T1000 (cell line): ENCODE measurements at regions not wholly inside any gene's neighbourhood (a gene's known extent, or its start where the extent isn't known, plus 50 kb on each side); places are given as distances from the start of the nearest gene placed in this dataset.

ENCODE experiments used
- DNase-seq: peaks from one replicate; lab custom pipeline; 2025; ENCODE audit warnings: mixed read lengths; lab: John Stamatoyannopoulos, UW

DNA sequence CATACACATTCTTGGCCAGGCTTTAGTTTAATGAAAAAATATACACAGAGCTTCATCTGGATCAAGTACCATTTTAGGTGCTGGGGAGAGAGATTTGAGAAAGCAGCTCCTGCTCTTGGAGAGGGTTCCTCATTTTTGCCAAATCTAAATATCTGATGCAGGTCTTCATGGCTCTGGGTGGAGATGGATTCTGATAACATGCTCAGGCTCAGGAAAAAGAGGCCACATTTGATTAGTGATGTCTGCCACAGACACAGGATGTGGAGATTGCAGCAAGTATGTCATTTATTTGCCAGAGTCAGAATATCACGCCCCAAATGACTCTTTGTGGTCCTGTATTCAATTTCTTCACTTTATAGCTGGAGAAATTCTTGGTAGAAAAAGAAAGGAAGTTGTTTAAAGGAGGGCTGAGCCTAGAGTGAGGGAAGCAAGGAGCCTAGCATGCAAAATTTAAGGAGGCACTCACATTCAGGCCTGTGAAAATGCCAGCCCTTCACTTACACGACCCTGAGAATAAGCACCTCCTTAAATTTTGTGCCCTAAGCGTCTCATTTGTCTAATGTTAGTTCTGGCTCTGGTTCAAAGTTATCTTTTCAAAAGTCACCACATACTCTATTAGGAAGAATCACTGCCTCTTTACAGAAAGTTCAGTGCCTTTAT, 492.9 kb upstream of the TBX3 start:
- no peak for DNase-seq

DNA sequence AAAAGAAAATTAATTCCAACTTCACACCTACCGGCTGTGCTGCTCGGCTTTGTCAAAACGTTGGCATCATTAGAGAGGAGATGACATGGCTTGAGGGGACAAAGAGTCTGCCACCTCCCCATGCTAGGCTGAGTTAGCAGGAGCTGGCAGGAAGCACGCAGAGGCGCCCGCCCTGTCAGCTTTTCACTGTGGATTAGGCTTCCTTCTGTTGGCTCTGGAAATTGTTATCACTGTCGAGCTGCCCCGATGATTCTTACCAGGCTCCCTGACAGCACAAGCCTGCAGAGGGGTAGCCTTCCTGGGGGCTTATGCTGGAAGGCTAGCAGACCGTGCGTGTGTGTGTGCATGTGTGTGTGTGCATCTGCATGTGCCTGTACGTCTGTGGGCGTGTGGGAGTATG, 490.9 kb upstream of the TBX3 start:
- DNase-seq: no peak

- peak; percentile 96 for DNase-seq
Measured at GRCh38 chr12:115172521-115172920, 488.5 kb upstream of the TBX3 start.

DNA sequence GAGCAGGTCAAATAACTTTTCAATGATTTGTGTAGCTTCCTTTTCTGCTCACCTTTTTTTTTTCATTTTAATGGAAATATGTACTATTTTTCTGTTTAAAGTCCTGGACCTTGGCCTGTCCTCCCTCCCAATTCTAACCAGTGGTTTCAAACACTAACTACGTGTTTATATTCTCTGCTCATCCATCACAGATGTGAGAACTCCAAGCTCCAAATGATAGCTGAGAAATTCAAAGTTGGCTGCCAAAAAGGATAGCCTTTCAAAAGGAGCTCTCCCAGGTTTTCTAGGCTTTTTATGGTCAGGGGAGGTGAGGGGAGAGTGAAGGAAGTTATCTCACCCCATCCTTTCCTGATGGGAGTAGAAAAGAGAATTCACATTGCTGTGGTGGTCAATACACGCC, 486.0 kb upstream of the TBX3 start:
- no peak for DNase-seq

DNA sequence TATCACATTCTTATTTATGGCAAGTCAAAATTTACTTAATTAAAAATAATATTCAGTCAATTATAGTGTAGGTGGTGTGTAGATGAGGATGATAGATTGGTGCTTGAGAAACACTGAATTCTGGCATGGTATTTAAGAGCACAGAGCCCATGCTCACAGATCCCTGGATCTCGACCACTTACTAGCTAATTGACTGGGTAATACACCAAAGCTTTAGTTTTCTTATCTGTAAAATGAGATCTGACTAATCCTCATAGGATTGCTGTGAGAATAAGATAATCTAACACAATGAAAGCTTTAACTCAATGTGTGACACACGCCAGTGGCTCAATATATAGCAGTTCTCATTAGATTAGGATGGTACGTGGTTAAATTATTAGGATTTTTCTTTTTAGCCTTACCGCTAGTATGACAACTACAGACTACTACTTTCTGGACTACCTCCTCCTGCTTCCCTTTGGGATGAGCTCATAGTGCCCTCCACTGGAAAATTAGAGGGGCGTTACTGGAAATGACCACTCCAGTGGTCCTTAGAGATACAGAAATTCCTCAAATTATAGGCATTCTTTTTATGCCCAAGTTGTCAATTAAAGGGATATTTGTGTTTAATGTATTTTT, 482.8 kb upstream of the TBX3 start:
- no peak for DNase-seq

DNA sequence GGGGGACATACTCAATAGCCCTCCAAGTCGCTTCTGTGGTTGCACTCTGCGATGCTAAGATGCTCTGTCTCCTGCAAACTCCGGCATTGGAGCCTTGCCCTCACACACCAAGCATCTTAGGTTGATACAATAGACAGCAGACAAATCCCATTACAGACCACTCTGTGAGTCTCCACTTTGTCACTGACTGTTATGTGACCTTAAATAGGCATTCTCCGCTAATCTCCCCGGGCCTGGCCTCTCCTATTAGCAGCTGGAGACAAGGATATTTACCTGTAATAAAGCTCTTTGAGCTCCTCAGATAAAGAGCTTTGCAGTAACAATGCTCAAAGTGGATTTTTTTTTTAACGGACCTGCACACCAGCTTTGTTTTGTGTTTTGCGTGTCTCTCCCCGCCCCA, 479.7 kb upstream of the TBX3 start:
- no peak for DNase-seq

DNA sequence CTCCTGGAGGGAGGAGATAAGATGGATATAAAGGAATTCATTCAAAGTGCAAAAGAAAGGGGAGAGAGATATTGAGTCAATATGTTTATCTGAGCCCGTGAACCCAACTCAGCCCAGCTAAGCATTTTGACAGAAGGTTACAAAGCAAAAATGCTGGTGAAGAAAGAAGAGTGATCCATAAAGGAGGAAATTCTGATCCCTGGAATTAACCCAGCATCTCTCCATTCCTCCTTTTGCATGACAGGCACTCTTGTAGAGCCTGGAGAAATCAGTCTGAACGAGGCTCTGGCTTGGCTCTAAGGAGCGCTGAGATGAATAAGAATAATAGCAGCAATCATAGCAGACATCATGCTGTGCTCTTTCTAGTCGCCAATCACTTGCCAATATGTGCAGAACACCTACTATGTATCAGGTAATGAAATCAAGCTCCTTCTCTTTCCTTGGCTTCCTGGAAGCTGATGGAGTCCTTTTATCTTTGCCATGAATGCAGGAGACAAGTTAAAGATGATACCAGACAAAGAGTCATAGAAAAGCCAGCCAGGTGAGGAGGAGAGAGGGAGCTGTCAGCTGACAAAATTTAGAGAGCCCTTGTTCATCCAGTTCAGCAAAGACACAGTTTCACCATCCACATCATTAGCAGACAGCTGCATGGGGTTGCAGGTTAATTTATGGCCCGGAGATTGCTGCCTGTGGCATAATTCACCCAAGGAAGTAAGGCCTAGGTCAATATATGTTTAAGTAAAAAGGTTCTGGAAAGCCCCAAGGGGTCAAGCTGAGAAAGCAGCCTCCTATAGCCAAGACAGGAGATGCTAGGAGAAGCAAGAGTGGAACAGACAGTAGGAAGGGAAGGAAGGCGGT, 476.5 kb upstream of the TBX3 start:
- DNase-seq: no peak

DNA sequence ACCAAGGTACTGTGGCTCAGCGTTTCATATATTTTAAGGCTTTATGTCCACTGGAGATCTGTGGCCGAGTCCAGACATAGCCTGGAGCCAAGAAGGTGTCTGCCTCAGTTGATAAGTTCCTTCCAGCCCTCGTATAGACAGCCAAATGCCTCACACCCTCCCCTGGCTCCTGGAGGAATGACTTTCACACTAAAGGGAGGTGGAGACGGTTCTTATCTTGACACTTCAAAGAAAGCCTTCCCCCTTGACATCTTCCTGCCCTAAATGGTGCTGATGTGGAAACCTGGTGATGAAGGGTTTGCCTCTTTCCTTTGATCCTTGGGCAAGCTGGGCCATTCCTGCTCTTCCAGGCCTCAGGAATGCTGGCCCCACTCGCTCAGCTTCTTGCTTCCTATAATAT, 474.8 kb upstream of the TBX3 start:
- DNase-seq: no peak

- DNase-seq: peak; percentile 100
Measured at GRCh38 chr12:115155665-115156645, 472.0 kb upstream of the TBX3 start.

DNA sequence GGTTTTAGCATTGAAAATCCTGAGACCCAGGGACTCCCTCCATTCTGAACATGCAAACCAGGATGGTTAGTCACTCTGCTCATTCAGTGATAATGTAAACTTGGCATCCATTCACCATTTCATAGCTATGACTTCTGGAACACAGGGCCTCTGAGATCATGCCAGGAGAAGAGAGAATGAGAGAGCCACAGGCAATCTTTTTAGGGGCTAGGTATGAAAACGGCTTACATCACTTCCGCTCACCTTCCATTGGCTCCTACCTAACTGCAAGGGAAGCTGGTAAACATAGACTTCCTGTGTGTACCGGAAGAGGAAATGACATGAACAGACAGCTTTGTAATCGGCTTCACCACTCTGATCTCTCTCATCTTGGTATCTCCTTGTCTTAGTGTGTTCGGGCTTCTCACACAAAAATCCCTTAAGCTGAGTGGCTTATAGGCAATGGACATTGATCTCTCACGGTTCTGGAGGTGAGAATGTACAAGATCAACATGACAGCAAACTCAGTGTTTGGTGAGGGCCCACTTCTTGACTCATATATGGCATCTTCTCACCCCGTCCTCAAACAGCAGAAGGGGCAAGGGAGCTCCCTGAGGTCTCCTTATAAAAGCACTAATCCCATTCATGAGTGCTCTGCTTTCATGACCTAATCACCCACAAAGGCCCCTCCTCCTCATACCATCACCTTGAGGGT, 465.9 kb upstream of the TBX3 start:
- DNase-seq: peak; percentile 100

- DNase-seq: no peak
Measured at GRCh38 chr12:115149279-115149678, 465.3 kb upstream of the TBX3 start.

DNA sequence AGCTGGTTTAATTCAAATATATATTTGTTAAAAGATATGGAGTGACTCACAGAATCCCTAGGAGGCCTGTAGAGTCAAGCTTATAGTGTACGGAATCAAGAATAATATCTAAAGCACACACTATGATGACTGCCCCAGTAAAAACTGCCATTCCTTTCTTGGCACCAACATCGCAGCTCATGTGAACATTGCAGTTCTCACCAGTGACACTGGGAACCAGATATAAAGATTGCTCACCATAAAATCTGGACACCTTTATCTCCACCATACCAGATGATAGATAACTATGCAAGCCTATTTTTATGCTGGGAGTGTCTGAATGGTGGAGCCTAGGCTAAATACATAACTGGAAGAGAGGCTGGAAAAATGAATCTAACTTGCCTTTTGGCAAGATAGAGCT, 463.9 kb upstream of the TBX3 start:
- no peak for DNase-seq

GRCh38 chr12:115146453-115146852, 462.5 kb upstream of the TBX3 start:
- DNase-seq: no peak

DNA sequence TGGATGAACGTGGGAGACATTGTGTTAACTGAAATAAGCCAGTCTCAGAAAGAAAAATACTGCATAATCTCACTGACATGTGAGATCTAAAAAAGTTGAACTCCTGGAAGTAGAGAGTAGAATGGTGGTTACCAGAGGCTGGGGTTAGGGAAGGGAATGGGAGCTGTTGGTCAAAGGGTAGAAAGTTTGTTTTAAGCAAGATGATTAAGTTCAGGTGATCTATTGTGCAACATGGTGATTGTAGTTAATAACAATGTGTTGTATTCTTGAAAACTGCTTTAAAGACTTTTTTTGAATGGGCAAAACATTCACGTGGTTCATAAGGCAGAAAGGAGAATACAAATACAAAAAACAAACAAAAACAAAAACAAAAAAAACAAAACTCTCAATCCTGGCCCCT, 460.4 kb upstream of the TBX3 start:
- DNase-seq: no peak

GRCh38 chr12:115140981-115141655, 457.1 kb upstream of the TBX3 start:
- DNase-seq: no peak

GRCh38 chr12:115137812-115138521, 454.0 kb upstream of the TBX3 start:
- DNase-seq: no peak

DNA sequence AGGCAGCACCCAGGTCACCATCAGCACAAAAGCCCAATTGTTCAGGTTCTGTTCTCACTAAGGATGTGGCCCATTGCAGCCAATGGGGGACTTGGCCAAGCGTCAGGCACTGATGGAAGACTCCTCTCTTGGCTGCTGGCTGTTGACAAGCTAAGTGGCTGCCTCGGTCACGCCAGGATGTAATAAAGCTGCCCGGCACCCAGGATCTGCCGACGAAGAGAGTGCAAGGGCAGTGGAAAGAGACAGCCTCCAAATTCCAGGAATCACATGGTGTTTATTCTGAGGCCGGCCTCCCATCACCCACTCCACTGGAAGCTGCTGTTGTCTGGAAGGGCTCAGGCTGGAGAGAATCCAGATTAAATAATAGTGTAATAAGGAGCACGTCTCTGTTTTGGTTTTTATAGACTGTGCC, 451.8 kb upstream of the TBX3 start:
- DNase-seq: no peak

DNA sequence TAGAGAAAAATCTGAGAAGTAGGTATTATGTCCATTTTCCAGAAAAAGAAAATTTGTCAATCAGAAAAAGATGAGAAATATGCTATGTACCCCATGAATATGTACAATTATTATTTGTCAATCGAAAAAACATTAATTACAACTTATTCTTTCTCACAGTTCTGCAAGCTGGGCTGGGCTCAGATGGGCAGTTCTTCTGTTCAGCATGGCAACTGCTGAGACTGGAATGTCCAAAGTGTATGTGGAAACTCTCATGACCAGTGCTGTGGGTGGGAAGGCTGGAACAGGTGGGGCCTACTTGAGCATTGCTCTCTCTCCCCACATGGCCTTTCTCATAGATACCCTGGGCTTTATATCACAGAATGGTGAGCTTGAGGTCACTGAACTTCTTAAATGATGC, 450.3 kb upstream of the TBX3 start:
- no peak for DNase-seq

DNA sequence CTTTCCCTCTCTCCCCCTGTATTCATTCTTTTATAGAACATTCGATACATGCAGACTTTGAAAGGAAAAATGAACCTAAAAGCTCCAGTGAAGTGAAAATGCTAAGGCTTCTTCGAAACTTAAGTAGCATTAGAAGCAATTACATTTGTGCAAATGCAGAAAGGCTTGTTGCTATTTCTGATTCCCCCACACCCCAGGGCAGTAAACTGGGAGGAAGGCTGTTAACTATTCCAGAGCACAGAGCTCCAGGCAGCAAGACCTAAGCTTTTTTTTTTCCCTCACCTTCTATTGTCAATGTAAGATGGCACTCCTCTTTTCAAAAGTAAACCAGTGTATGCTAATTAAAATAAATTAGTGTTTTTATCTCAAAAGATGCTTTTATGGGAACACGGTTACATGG, 448.9 kb upstream of the TBX3 start:
- DNase-seq: no peak

DNA sequence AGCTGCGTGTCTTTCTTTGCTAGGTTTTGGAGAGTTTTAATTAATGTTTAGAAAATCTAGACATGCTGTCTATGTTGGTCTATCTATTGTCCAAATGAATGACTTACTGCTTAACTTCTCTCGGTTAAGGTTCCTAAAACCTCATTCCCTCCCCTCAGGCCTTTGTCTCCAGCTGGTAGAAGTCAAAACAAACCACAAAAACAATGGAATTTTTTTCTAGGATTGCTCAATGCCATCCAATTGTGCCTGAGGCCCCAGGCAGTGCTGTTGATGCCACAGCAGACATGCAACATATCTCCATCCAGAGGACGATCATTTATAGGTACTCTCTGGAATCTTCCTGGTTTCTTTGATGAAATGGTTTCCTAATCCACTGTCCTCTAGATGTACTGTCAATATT, 448.2 kb upstream of the TBX3 start:
- DNase-seq: peak; percentile 99
